ENCODE measurements at regions not wholly inside any gene's neighbourhood (a gene's known extent, or its start where the extent isn't known, plus 50 kb on each side); places are given as distances from the start of the nearest gene placed in this dataset.

- TF ChIP-seq CTCF (IDR thresholded peaks at IDR 0.05) (no peak), POLR2A (IDR thresholded peaks at IDR 0.05) (no peak)
These were observed 68.3 kb downstream of the CEBPB start for GRCh38 chr20:50258790-50259483.

All from adrenal gland (tissue), 5 donors.